Liver (tissue), 3 donors: ENCODE measurements at regions not wholly inside any gene's neighbourhood (a gene's known extent, or its start where the extent isn't known, plus 50 kb on each side); places are given as distances from the start of the nearest gene placed in this dataset.

Experiments
- RAD21 ChIP-seq, 2 donors: IDR thresholded peaks; 2 replicates each; pipeline ENCODE4 v1.6.1; 2016; ENCODE audit warnings: antibody characterized with exemption in 2 of 2, mild to moderate bottlenecking in 2 of 2
- SP1 ChIP-seq: IDR thresholded peaks from 2 replicates; pipeline ENCODE4 v1.6.1; 2018; ENCODE audit warnings: antibody characterized with exemption, mild to moderate bottlenecking
- TAF1 ChIP-seq: conservative IDR thresholded peaks from 2 replicates; pipeline ENCODE4 v1.6.1; 2016; ENCODE audit warnings: antibody characterized with exemption, mild to moderate bottlenecking
- YY1 ChIP-seq: IDR thresholded peaks from 2 replicates; pipeline ENCODE4 v1.6.1; 2016; ENCODE audit warnings: antibody characterized with exemption, mild to moderate bottlenecking
- TF ChIP-seq, protein P1 (sequence below): fragments of 150-350 bp; IDR thresholded peaks from 2 replicates; pipeline ENCODE4 v1.5.1; 2017; ENCODE audit warnings: improper control_type of control experiment, low read depth, low read length; ENCODE audit not compliant: missing input control
- donor health status: healthy.
- donor health status: healthy.

DNA sequence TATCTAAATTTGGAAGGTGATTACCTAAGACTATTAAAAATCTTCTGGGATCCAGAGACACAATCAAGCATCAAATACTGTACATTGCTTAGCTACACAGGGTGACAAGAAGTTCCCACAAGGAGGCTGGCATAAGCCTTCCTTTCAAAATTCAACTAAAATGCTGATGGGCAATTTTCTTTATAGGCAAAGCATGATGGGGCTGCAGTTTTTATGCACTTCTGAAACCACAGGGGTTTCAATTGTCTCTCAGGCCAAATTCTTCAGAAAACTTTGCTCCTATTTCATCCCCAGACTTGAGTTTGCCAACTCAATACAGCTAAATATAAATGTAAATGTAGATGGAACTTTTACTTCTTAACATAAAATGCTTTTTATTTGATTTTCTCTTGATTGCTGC, 241.6 kb downstream of the ZPLD1 start:
- TF ChIP-seq, protein P1, sequence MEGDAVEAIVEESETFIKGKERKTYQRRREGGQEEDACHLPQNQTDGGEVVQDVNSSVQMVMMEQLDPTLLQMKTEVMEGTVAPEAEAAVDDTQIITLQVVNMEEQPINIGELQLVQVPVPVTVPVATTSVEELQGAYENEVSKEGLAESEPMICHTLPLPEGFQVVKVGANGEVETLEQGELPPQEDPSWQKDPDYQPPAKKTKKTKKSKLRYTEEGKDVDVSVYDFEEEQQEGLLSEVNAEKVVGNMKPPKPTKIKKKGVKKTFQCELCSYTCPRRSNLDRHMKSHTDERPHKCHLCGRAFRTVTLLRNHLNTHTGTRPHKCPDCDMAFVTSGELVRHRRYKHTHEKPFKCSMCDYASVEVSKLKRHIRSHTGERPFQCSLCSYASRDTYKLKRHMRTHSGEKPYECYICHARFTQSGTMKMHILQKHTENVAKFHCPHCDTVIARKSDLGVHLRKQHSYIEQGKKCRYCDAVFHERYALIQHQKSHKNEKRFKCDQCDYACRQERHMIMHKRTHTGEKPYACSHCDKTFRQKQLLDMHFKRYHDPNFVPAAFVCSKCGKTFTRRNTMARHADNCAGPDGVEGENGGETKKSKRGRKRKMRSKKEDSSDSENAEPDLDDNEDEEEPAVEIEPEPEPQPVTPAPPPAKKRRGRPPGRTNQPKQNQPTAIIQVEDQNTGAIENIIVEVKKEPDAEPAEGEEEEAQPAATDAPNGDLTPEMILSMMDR, result no peak
- TF ChIP-seq SP1 (no peak), TAF1 (no peak), YY1 (no peak), RAD21 (IDR thresholded peaks at IDR 0.05) (no peak)
